ENCODE measurements at regions not wholly inside any gene's neighbourhood (a gene's known extent, or its start where the extent isn't known, plus 50 kb on each side); places are given as distances from the start of the nearest gene placed in this dataset.

DNA sequence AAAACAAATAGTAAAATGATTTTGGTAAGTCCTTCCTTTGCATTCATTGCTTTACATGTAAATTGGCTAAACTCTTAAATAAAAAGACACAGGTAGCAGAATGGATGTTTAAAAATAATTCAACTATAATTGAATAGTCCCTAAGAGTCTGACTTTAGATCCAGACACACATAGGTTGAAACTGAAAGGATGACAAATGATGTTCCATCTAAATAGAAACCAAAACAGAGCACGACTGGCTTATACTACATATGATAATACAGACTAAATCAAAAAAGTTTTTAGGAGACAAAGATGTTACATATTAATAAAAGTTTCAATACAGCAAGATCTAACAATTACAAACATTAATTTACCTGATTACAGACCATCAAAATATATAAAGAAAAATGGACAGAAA lies 2055.1 kb upstream of the WWC1 start:
- H2AFZ ChIP-seq (ENCODE audit: low read depth, low read length), result no peak overlapping the region
- no peak overlapping the region for H3K27ac ChIP-seq (ENCODE audit: low read length)
- no peak overlapping the region for H3K4me2 ChIP-seq (ENCODE audit: low read length)
- no peaks in the 10 kb centered on the region for H3F3A ChIP-seq (ENCODE audit: insufficient read depth, low read length, poor library complexity, severe bottlenecking)
- H3K9me3 ChIP-seq (ENCODE audit: low read length), result no peaks in the 10 kb centered on the region
- H3K4me3 ChIP-seq (ENCODE audit: low read length), result no peak overlapping the region
- no peaks in the 10 kb centered on the region for H3K36me3 ChIP-seq (ENCODE audit: insufficient read depth, low read length)
- no peaks in the 10 kb centered on the region for H3K9me2 ChIP-seq (ENCODE audit: insufficient read depth, low read length)
- no peak for TF ChIP-seq POLR2AphosphoS5 (IDR thresholded peaks at IDR 0.05)
- no peak for TF ChIP-seq RAD21 (conservative IDR thresholded peaks at IDR 0.05)
- no peak for TF ChIP-seq EP300 (conservative IDR thresholded peaks at IDR 0.05; ENCODE audit: poor library complexity, severe bottlenecking)
- TF ChIP-seq MXI1 (conservative IDR thresholded peaks at IDR 0.05; ENCODE audit: poor library complexity, severe bottlenecking), result no peak
- TF ChIP-seq CTCF (IDR thresholded peaks at IDR 0.05; ENCODE audit: poor library complexity, severe bottlenecking), result no peak
- no peak for TF ChIP-seq SMC3 (conservative IDR thresholded peaks at IDR 0.05; ENCODE audit: poor library complexity)
- no peak for TF ChIP-seq EZH2 (IDR thresholded peaks at IDR 0.05; ENCODE audit: borderline replicate concordance, insufficient read depth, low read length, poor library complexity, severe bottlenecking)
- no peak for TF ChIP-seq REST (IDR thresholded peaks at IDR 0.05; ENCODE audit: borderline replicate concordance)
- TF ChIP-seq TAF1 (IDR thresholded peaks at IDR 0.05; ENCODE audit: low read depth), result no peak
- no peak overlapping the region for H3K9ac ChIP-seq (ENCODE audit: low read length)
- H3K79me2 ChIP-seq (replicated peaks; ENCODE audit: insufficient read depth, low read length), result no peaks in the 10 kb centered on the region
- H3K27me3 ChIP-seq (ENCODE audit: insufficient read depth, low read depth, low read length), result no peaks in the 10 kb centered on the region
- no peaks in the 10 kb centered on the region for H4K20me1 ChIP-seq (ENCODE audit: insufficient read depth)

DNA sequence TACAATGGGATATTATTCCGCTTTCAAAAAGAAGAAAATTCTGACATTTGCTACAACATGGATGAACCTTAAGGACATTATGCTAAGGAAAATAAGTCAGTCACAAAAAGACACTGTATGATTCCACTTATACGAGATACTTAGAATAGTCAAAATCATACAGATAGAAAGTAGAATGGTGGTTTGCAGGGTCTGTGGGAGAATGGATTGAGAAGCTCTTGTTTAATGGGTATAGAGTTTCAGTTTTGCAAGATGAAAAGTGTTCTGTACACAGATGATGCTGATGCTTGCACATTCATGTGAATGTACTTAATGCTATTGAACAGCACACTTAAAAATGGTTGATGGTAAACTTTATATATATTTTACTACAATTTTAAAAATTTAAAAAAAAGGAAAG lies 2050.7 kb upstream of the WWC1 start:
- no peaks in the 10 kb centered on the region for H3K79me2 ChIP-seq (replicated peaks; ENCODE audit: insufficient read depth, low read length)

More for the DNA sequence above, 2050.7 kb upstream of the WWC1 start:
- Histone ChIP-seq H2AFZ (ENCODE audit: low read depth, low read length) (no peak overlapping the region), H3K36me3 (ENCODE audit: insufficient read depth, low read length) (no peaks in the 10 kb centered on the region), H4K20me1 (ENCODE audit: insufficient read depth) (no peaks in the 10 kb centered on the region), H3F3A (ENCODE audit: insufficient read depth, low read length, poor library complexity, severe bottlenecking) (no peaks in the 10 kb centered on the region), H3K9me3 (ENCODE audit: low read length) (no peaks in the 10 kb centered on the region), H3K27ac (ENCODE audit: low read length) (no peak overlapping the region), H3K9ac (ENCODE audit: low read length) (no peak overlapping the region), H3K9me2 (ENCODE audit: insufficient read depth, low read length) (no peaks in the 10 kb centered on the region), H3K4me3 (ENCODE audit: low read length) (no peak overlapping the region), H3K27me3 (ENCODE audit: insufficient read depth, low read depth, low read length) (no peaks in the 10 kb centered on the region), H3K4me2 (ENCODE audit: low read length) (no peak overlapping the region)
- TF ChIP-seq TAF1 (IDR thresholded peaks at IDR 0.05; ENCODE audit: low read depth) (no peak), MXI1 (conservative IDR thresholded peaks at IDR 0.05; ENCODE audit: poor library complexity, severe bottlenecking) (no peak), EZH2 (IDR thresholded peaks at IDR 0.05; ENCODE audit: borderline replicate concordance, insufficient read depth, low read length, poor library complexity, severe bottlenecking) (no peak), CTCF (IDR thresholded peaks at IDR 0.05; ENCODE audit: poor library complexity, severe bottlenecking) (no peak), RAD21 (conservative IDR thresholded peaks at IDR 0.05) (no peak), REST (IDR thresholded peaks at IDR 0.05; ENCODE audit: borderline replicate concordance) (no peak), EP300 (conservative IDR thresholded peaks at IDR 0.05; ENCODE audit: poor library complexity, severe bottlenecking) (no peak), SMC3 (conservative IDR thresholded peaks at IDR 0.05; ENCODE audit: poor library complexity) (no peak), POLR2AphosphoS5 (IDR thresholded peaks at IDR 0.05) (no peak)
